DOHH2 (cell line): ENCODE measurements at regions not wholly inside any gene's neighbourhood (a gene's known extent, or its start where the extent isn't known, plus 50 kb on each side); places are given as distances from the start of the nearest gene placed in this dataset.

Experiments used
- EZH2phosphoT487 ChIP-seq: fragments of 200-600 bp; sonication (generic); IDR thresholded peaks from 2 replicates; pipeline ENCODE4 v1.6.1; 2017; ENCODE audit warnings: borderline replicate concordance, mild to moderate bottlenecking, antibody characterized with exemption, low read length, moderate library complexity, mixed read lengths
- TF ChIP-seq, protein P1 (sequence below): fragments of 200-600 bp; sonication (generic); IDR thresholded peaks from one replicate; pipeline ENCODE4 v1.5.1; 2014; ENCODE audit warnings: antibody characterized with exemption, mild to moderate bottlenecking, low read depth, low read length; ENCODE audit not compliant: poor library complexity, severe bottlenecking

DNA sequence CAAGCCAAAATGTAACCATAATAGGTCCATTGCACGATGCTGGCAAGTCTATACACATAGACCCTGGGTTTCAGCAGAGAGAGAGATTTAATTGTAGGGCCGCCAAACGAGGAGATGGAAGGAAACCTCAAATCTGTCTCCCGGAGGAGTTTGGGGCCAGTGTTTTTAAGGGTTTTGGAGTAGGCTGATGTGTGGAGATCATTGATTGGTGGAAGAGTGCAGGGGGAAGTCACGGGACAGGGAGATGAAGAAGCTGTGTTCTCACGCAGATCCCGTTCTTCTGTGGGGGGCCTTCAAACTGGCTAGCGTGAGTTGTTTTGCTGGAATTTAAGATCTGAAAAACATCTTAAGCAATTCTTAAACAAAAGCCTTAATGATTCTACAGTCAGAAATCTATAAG lies 84.8 kb downstream of the KATNIP start:
- TF ChIP-seq, protein P1, sequence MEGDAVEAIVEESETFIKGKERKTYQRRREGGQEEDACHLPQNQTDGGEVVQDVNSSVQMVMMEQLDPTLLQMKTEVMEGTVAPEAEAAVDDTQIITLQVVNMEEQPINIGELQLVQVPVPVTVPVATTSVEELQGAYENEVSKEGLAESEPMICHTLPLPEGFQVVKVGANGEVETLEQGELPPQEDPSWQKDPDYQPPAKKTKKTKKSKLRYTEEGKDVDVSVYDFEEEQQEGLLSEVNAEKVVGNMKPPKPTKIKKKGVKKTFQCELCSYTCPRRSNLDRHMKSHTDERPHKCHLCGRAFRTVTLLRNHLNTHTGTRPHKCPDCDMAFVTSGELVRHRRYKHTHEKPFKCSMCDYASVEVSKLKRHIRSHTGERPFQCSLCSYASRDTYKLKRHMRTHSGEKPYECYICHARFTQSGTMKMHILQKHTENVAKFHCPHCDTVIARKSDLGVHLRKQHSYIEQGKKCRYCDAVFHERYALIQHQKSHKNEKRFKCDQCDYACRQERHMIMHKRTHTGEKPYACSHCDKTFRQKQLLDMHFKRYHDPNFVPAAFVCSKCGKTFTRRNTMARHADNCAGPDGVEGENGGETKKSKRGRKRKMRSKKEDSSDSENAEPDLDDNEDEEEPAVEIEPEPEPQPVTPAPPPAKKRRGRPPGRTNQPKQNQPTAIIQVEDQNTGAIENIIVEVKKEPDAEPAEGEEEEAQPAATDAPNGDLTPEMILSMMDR: no peak
- no peak for TF ChIP-seq EZH2phosphoT487
